ENCODE measurements at regions not wholly inside any gene's neighbourhood (a gene's known extent, or its start where the extent isn't known, plus 50 kb on each side); places are given as distances from the start of the nearest gene placed in this dataset.

- no peak for DNase-seq (ENCODE audit: low read depth)
Measured at GRCh38 chr11:71310184-71310583, 57.8 kb upstream of the SHANK2 start.

GRCh38 chr11:71309611-71310010 lies 57.2 kb upstream of the SHANK2 start:
- no peak for DNase-seq (ENCODE audit: low read depth)

GRCh38 chr11:71309181-71309580 lies 56.8 kb upstream of the SHANK2 start:
- DNase-seq (ENCODE audit: low read depth): no peak

- no peak for DNase-seq (ENCODE audit: low read depth)
Measured at GRCh38 chr11:71307811-71308645, 55.7 kb upstream of the SHANK2 start.

GRCh38 chr11:71305451-71306125 lies 53.2 kb upstream of the SHANK2 start:
- DNase-seq (ENCODE audit: low read depth): no peak

GRCh38 chr11:71305041-71305440 lies 52.7 kb upstream of the SHANK2 start:
- no peak for DNase-seq (ENCODE audit: low read depth)

- no peak for DNase-seq (ENCODE audit: low read depth)
Measured at GRCh38 chr11:71304491-71304890, 52.1 kb upstream of the SHANK2 start.

- DNase-seq (ENCODE audit: low read depth): no peak
Measured at GRCh38 chr11:71304045-71304444, 51.7 kb upstream of the SHANK2 start.

GRCh38 chr11:71302911-71303310 lies 50.5 kb upstream of the SHANK2 start:
- DNase-seq (ENCODE audit: low read depth): no peak

GRCh38 chr11:71302534-71302909 lies 50.1 kb upstream of the SHANK2 start:
- DNase-seq (ENCODE audit: low read depth): no peak
